Smooth muscle cell (in vitro differentiated cells): ENCODE measurements at regions not wholly inside any gene's neighbourhood (a gene's known extent, or its start where the extent isn't known, plus 50 kb on each side); places are given as distances from the start of the nearest gene placed in this dataset.

Experiments used
- DNase-seq: peaks from one replicate; lab custom pipeline; 2025; ENCODE audit not compliant: unreplicated experiment; lab: John Stamatoyannopoulos, UW
- H2AFZ ChIP-seq: fragments of 200-600 bp; sonication (generic); 2 replicates; pipeline ENCODE4 v1.6.0; 2016; ENCODE audit warnings: antibody characterized with exemption, low read depth, mild to moderate bottlenecking
- H3F3A ChIP-seq: fragments of 200-600 bp; sonication (generic); 2 replicates; pipeline ENCODE4 v1.6.0; 2017; ENCODE audit warnings: antibody characterized with exemption, low read depth
- H3K27ac ChIP-seq: fragments of 200-600 bp; sonication (generic); 2 replicates; pipeline ENCODE4 v1.5.1; 2016; ENCODE audit warnings: low read depth, mild to moderate bottlenecking
- H3K27me3 ChIP-seq: fragments of 200-600 bp; sonication (generic); 2 replicates; pipeline ENCODE4 v1.6.1; 2016; ENCODE audit warnings: low read depth, mild to moderate bottlenecking
- H3K36me3 ChIP-seq: fragments of 200-600 bp; sonication (generic); 2 replicates; pipeline ENCODE4 v1.5.1; 2016; ENCODE audit warnings: low read depth
- H3K4me1 ChIP-seq: fragments of 200-600 bp; sonication (generic); 2 replicates; pipeline ENCODE4 v1.5.1; 2016; ENCODE audit warnings: low read depth
- H3K4me2 ChIP-seq: fragments of 200-600 bp; sonication (generic); 2 replicates; pipeline ENCODE4 v1.6.0; 2016; ENCODE audit warnings: mild to moderate bottlenecking
- H3K4me3 ChIP-seq: fragments of 200-600 bp; sonication (generic); 2 replicates; pipeline ENCODE4 v1.5.1; 2016; ENCODE audit warnings: mild to moderate bottlenecking
- H3K79me2 ChIP-seq: fragments of 200-600 bp; sonication (generic); 2 replicates; pipeline ENCODE4 v1.6.0; 2016; ENCODE audit warnings: low read depth, mild to moderate bottlenecking
- H3K9ac ChIP-seq: fragments of 200-600 bp; sonication (generic); 2 replicates; pipeline ENCODE4 v1.6.0; 2016; ENCODE audit warnings: low read depth
- H3K9me3 ChIP-seq: fragments of 200-600 bp; sonication (generic); replicated peaks from 2 replicates; pipeline ENCODE4 v1.5.1; 2016; ENCODE audit warnings: low read depth
- H4K20me1 ChIP-seq: fragments of 200-600 bp; sonication (generic); 2 replicates; pipeline ENCODE4 v1.6.0; 2016; ENCODE audit warnings: low read depth
- WGBS: methylation state at CpG from one replicate; pipeline ENCODE4 v1.1.7; 2016; ENCODE audit warnings: low lambda C conversion rate; 5-methylcytosine and 5-hydroxymethylcytosine counted together
- TF ChIP-seq, protein P1 (sequence below): fragments of 200-600 bp; sonication (generic); IDR thresholded peaks from 2 replicates; pipeline ENCODE4 v1.5.1; 2017; ENCODE audit warnings: borderline replicate concordance, mild to moderate bottlenecking, antibody characterized with exemption; ENCODE audit not compliant: insufficient read depth, poor library complexity, severe bottlenecking

DNA sequence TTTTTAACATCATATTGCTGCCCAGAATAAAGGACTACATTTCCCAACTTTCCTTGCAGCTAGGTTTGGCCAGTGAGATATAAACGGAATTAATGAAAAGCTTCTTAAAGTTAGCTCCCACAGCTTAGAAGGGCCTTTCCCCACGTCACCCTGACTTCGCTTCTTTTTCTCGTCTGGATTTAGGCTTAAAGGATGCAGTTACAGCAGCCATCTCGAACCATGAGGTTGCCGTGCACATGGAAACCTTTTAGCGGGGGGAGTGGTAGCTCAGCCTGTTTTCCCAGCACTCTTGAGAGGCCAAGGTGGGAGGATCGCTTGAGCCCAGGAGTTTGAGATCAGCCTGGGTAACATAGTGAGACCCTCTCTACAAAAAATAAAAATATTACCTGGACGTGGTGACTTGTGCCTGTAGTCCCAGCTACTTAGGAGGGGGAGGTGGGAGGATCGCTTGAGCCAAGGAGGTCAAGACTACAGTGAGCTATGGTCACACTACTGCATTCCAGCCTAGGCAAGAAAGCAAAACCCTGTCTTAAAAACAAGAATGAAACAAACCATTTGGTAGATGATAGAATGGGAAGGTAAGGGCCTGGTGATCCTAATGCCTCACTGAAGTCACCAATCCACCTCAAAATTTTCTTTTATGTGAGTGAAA, 64.3 kb upstream of the C1GALT1 start:
- 88% methylated on average over 10 of the region's 10 CpGs for WGBS
- H3K4me3 ChIP-seq: no peak overlapping the region
- no peaks in the 10 kb centered on the region for H3F3A ChIP-seq
- H3K4me1 ChIP-seq: no peaks in the 10 kb centered on the region
- H3K9ac ChIP-seq: no peak overlapping the region
- H4K20me1 ChIP-seq: no peaks in the 10 kb centered on the region
- no peak overlapping the region for H2AFZ ChIP-seq
- H3K27me3 ChIP-seq: no peaks in the 10 kb centered on the region
- TF ChIP-seq, protein P1, sequence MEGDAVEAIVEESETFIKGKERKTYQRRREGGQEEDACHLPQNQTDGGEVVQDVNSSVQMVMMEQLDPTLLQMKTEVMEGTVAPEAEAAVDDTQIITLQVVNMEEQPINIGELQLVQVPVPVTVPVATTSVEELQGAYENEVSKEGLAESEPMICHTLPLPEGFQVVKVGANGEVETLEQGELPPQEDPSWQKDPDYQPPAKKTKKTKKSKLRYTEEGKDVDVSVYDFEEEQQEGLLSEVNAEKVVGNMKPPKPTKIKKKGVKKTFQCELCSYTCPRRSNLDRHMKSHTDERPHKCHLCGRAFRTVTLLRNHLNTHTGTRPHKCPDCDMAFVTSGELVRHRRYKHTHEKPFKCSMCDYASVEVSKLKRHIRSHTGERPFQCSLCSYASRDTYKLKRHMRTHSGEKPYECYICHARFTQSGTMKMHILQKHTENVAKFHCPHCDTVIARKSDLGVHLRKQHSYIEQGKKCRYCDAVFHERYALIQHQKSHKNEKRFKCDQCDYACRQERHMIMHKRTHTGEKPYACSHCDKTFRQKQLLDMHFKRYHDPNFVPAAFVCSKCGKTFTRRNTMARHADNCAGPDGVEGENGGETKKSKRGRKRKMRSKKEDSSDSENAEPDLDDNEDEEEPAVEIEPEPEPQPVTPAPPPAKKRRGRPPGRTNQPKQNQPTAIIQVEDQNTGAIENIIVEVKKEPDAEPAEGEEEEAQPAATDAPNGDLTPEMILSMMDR: no peak
- no peaks in the 10 kb centered on the region for H3K36me3 ChIP-seq
- H3K9me3 ChIP-seq: no peaks in the 10 kb centered on the region
- H3K79me2 ChIP-seq: no peaks in the 10 kb centered on the region
- DNase-seq: no peak
- no peak overlapping the region for H3K4me2 ChIP-seq
- no peak overlapping the region for H3K27ac ChIP-seq

DNA sequence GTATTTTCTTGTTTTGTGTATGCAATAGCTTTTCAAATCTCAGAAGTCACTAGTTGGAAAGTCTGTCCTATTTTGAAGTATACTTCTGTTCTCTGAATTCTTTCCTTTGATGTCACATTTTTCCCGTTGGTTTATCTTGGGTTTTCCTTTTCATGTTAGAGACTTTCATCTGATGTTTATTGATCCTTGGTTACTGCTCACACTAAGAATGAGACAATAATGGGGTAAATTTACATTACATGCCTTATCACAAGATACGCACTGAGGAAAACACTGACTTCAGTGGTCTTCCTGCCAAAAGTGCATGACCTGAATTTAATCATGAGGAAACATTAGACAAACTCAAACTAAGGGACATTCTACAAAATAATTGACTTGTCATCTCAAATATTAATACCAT, 63.5 kb upstream of the C1GALT1 start:
- no peak overlapping the region for H3K4me2 ChIP-seq
- H3F3A ChIP-seq: no peaks in the 10 kb centered on the region
- H3K4me1 ChIP-seq: no peaks in the 10 kb centered on the region
- no peaks in the 10 kb centered on the region for H3K27me3 ChIP-seq
- no peaks in the 10 kb centered on the region for H3K36me3 ChIP-seq
- no peak overlapping the region for H3K27ac ChIP-seq
- TF ChIP-seq, protein P1: no peak
- 52% methylated on average over 2 of the region's 2 CpGs for WGBS
- H2AFZ ChIP-seq: no peak overlapping the region
- H3K9ac ChIP-seq: no peak overlapping the region
- H3K4me3 ChIP-seq: no peak overlapping the region
- no peaks in the 10 kb centered on the region for H3K79me2 ChIP-seq
- no peaks in the 10 kb centered on the region for H3K9me3 ChIP-seq
- H4K20me1 ChIP-seq: no peaks in the 10 kb centered on the region
- no peak for DNase-seq

DNA sequence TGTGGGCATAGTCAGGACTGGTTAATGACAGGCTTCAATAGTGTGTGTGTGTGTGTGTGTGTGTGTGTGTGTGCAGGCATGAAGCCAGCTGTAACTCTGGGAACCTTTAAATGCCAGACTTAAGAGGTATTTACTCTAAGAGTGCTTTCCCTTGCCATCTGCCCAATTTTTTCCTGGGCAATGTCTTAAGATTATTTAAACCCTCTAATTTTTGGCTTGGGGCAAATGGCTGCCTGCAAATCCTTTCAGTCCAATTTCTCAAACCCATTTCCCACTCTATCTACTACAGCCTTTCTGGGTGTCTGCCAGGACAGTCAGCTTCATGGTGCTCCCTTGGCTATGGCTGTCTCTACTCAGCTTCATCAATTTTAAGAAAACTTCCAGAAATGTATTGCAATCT, 62.6 kb upstream of the C1GALT1 start:
- Histone ChIP-seq H3K9me3 (no peaks in the 10 kb centered on the region), H3K36me3 (no peaks in the 10 kb centered on the region), H3K79me2 (no peaks in the 10 kb centered on the region), H3K4me2 (no peak overlapping the region), H2AFZ (no peak overlapping the region), H3K4me3 (no peak overlapping the region), H3K4me1 (no peaks in the 10 kb centered on the region), H3K27ac (no peak overlapping the region), H3F3A (no peaks in the 10 kb centered on the region), H3K9ac (no peak overlapping the region), H3K27me3 (no peaks in the 10 kb centered on the region), H4K20me1 (no peaks in the 10 kb centered on the region)
- TF ChIP-seq, protein P1: no peak
- no peak for DNase-seq

DNA sequence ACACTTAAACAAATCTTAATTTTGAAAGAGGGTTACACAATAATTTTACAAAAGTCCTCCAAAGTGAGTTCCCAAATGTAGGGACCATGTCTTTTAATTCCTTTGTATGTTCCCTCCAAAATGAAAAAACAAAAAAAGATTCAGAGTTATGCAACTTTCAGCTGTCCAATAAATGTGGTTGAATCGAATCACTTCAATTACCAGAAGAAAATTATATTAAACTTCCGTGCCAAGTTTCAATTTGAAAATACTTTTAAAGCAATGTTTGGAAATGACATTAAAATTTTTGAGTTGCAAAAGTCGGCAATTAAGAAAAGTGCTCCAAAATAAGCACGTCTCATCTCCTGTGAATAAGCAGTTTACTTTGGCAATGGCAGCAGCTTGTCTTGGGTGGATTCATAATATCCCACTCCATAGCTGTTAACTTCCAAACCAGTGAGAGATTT, 60.3 kb upstream of the C1GALT1 start:
- Histone ChIP-seq H3K4me1 (no peaks in the 10 kb centered on the region), H3K27me3 (no peaks in the 10 kb centered on the region), H4K20me1 (no peaks in the 10 kb centered on the region), H3K9ac (no peak overlapping the region), H3K9me3 (no peaks in the 10 kb centered on the region), H3K27ac (no peak overlapping the region), H2AFZ (no peak overlapping the region), H3F3A (no peaks in the 10 kb centered on the region), H3K36me3 (no peaks in the 10 kb centered on the region), H3K4me2 (no peak overlapping the region), H3K4me3 (no peak overlapping the region), H3K79me2 (no peaks in the 10 kb centered on the region)
- no peak for DNase-seq
- TF ChIP-seq, protein P1: no peak
- WGBS: 96% methylated on average over 4 of the region's 4 CpGs
